Right cardiac atrium (tissue), 5 donors: ENCODE measurements at regions not wholly inside any gene's neighbourhood (a gene's known extent, or its start where the extent isn't known, plus 50 kb on each side); places are given as distances from the start of the nearest gene placed in this dataset.

Experiments used
- ATAC-seq, 2 donors: fragments of 200-7000 bp; cut with Tn5 transposase; one replicate each; pipeline versions ENCODE4 v1.8.0 to v1.9.1; 2020; ENCODE audit warnings: moderate library complexity in 2 of 2, mild to moderate bottlenecking in 1 of 2
- DNase-seq, 3 donors: peaks; one replicate each; pipeline ENCODE4 v3.0.0-alpha.2; 2020
- H3K27ac ChIP-seq: one replicate; pipeline ENCODE4 v1.5.1; 2013; ENCODE audit warnings: mild to moderate bottlenecking, low read length, control low read depth, moderate library complexity
- H3K27me3 ChIP-seq: one replicate; pipeline ENCODE4 v1.6.1; 2013; ENCODE audit not compliant: control insufficient read depth, insufficient read depth
- H3K4me1 ChIP-seq: one replicate; pipeline ENCODE4 v1.6.1; 2013; ENCODE audit warnings: low read length; ENCODE audit not compliant: control insufficient read depth, insufficient read depth
- H3K4me3 ChIP-seq: one replicate; pipeline ENCODE4 v1.5.1; 2013; ENCODE audit warnings: low read length, control low read depth
- H3K9me3 ChIP-seq: one replicate; pipeline ENCODE4 v1.6.1; 2013; ENCODE audit warnings: low read length; ENCODE audit not compliant: control insufficient read depth
- WGBS: extraction: QIAGEN DNeasy Blood & Tissue Kit; methylation state at CpG from one replicate; pipeline ENCODE4 v1.1.7; 2013; 5-methylcytosine and 5-hydroxymethylcytosine counted together
- intact Hi-C, 4 donors: fragments of 100-400 bp; cut with DNase I; formaldehyde crosslinking; loops; one replicate each; pipeline versions ENCODE4 v1.11.0 to v1.14.0; 2022 to 2023
- donor health status: healthy with polysubstance abuse.
- donor health status: DM: no; HTN: yes; CAD: no.
- donor health status: DM: no; HTN: no; CAD: no.
- donor health status: DM: no; HTN: yes; CAD: no; lungs with severe emphysema.
- donor health status: DM: yes; HTN: yes; CAD: no.

GRCh38 chr2:217367464-217367863, 507.6 kb upstream of the TNP1 start:
- Histone ChIP-seq H3K9me3 (no peaks in the 10 kb centered on the region), H3K27me3 (no peaks in the 10 kb centered on the region), H3K4me1 (no peaks in the 10 kb centered on the region), H3K4me3 (no peak overlapping the region), H3K27ac (no peak overlapping the region)
- no peak for DNase-seq
- intact Hi-C loops = no loop called here
- no peak for ATAC-seq
- 93% methylated on average over 4 of the region's 4 CpGs for WGBS

- no peak for ATAC-seq
- H3K4me1 ChIP-seq = no peaks in the 10 kb centered on the region
- no peaks in the 10 kb centered on the region for H3K9me3 ChIP-seq
- DNase-seq = no peak
- no peak overlapping the region for H3K27ac ChIP-seq
- H3K4me3 ChIP-seq = no peak overlapping the region
- WGBS = 83% methylated on average over 4 of the region's 4 CpGs
- intact Hi-C loops = no loop called here
- no peaks in the 10 kb centered on the region for H3K27me3 ChIP-seq
Observed at GRCh38 chr2:217366966-217367365, 507.1 kb upstream of the TNP1 start.

- H3K27ac ChIP-seq = no peak overlapping the region
- intact Hi-C loops = no loop called here
- H3K27me3 ChIP-seq = no peaks in the 10 kb centered on the region
- no peaks in the 10 kb centered on the region for H3K4me1 ChIP-seq
- H3K9me3 ChIP-seq = no peaks in the 10 kb centered on the region
- ATAC-seq (no peak), DNase-seq (no peak)
- 86% methylated on average over 4 of the region's 4 CpGs for WGBS
- H3K4me3 ChIP-seq = no peak overlapping the region
Observed at GRCh38 chr2:217366266-217366895, 506.5 kb upstream of the TNP1 start.

GRCh38 chr2:217365656-217366055, 505.8 kb upstream of the TNP1 start:
- Histone ChIP-seq H3K4me1 (peaks cover 2% of the 10 kb centered on the region), H3K9me3 (no peaks in the 10 kb centered on the region), H3K4me3 (no peak overlapping the region), H3K27me3 (no peaks in the 10 kb centered on the region), H3K27ac (no peak overlapping the region)
- 96% methylated on average over 3 of the region's 3 CpGs for WGBS
- ATAC-seq = no peak
- intact Hi-C loops = no loop called here
- no peak for DNase-seq

- DNase-seq = no peak
- intact Hi-C loops = no loop called here
- no peak for ATAC-seq
- no peak overlapping the region for H3K4me3 ChIP-seq
- peaks cover 9% of the 10 kb centered on the region for H3K4me1 ChIP-seq
- no peaks in the 10 kb centered on the region for H3K27me3 ChIP-seq
- no peak overlapping the region for H3K27ac ChIP-seq
- no peaks in the 10 kb centered on the region for H3K9me3 ChIP-seq
Observed at GRCh38 chr2:217364224-217364623, 504.4 kb upstream of the TNP1 start.

GRCh38 chr2:217363470-217363869, 503.6 kb upstream of the TNP1 start:
- peaks cover 9% of the 10 kb centered on the region for H3K4me1 ChIP-seq
- DNase-seq (no peak), ATAC-seq (no peak)
- WGBS = 86% methylated on average over 3 of the region's 3 CpGs
- H3K27me3 ChIP-seq = no peaks in the 10 kb centered on the region
- intact Hi-C loops = no loop called here
- H3K4me3 ChIP-seq = no peak overlapping the region
- no peak overlapping the region for H3K27ac ChIP-seq
- no peaks in the 10 kb centered on the region for H3K9me3 ChIP-seq

GRCh38 chr2:217362710-217363109, 502.8 kb upstream of the TNP1 start:
- WGBS = 78% methylated on average over 5 of the region's 5 CpGs
- no peak for ATAC-seq
- H3K4me3 ChIP-seq = no peak overlapping the region
- no peaks in the 10 kb centered on the region for H3K9me3 ChIP-seq
- no peak for DNase-seq
- H3K27ac ChIP-seq = no peak overlapping the region
- intact Hi-C loops = no loop called here
- no peaks in the 10 kb centered on the region for H3K27me3 ChIP-seq
- peaks cover 9% of the 10 kb centered on the region for H3K4me1 ChIP-seq

GRCh38 chr2:217362286-217362685, 502.4 kb upstream of the TNP1 start:
- WGBS = 94% methylated on average over 1 of the region's 1 CpG
- no peaks in the 10 kb centered on the region for H3K9me3 ChIP-seq
- H3K27me3 ChIP-seq = no peaks in the 10 kb centered on the region
- H3K4me3 ChIP-seq = no peak overlapping the region
- DNase-seq (no peak), ATAC-seq (no peak)
- peak overlapping the region; percentile 57 for H3K27ac ChIP-seq
- intact Hi-C loops = no loop called here
- H3K4me1 ChIP-seq = peaks cover 9% of the 10 kb centered on the region

GRCh38 chr2:217361483-217361880, 501.6 kb upstream of the TNP1 start:
- Histone ChIP-seq H3K4me1 (peaks cover 9% of the 10 kb centered on the region), H3K27me3 (no peaks in the 10 kb centered on the region), H3K4me3 (no peak overlapping the region), H3K27ac (peak overlapping the region; percentile 57), H3K9me3 (no peaks in the 10 kb centered on the region)
- intact Hi-C loops = no loop called here
- DNase-seq = no peak
- ATAC-seq = no peak
- 19% methylated on average over 2 of the region's 2 CpGs for WGBS

GRCh38 chr2:217360781-217361482, 501.1 kb upstream of the TNP1 start:
- 10% methylated on average over 4 of the region's 4 CpGs for WGBS
- DNase-seq (peak in 2 of 3 donors; percentile 46 to 67), ATAC-seq (peak; percentile 59 to 86)
- no peak overlapping the region for H3K4me3 ChIP-seq
- H3K9me3 ChIP-seq = no peaks in the 10 kb centered on the region
- H3K27ac ChIP-seq = peak overlapping the region; percentile 89
- intact Hi-C loops = no loop called here
- H3K27me3 ChIP-seq = no peaks in the 10 kb centered on the region
- peaks cover 11% of the 10 kb centered on the region for H3K4me1 ChIP-seq

- intact Hi-C loops = no loop called here
- Histone ChIP-seq H3K4me1 (peaks cover 11% of the 10 kb centered on the region), H3K27ac (peak overlapping the region; percentile 5), H3K4me3 (no peak overlapping the region), H3K9me3 (no peaks in the 10 kb centered on the region), H3K27me3 (no peaks in the 10 kb centered on the region)
- ATAC-seq (no peak), DNase-seq (peak in 1 of 3 donors; percentile 53)
- WGBS = 35% methylated on average over 2 of the region's 2 CpGs
Observed at GRCh38 chr2:217360111-217360510, 500.2 kb upstream of the TNP1 start.
